ENCODE measurements at regions not wholly inside any gene's neighbourhood (a gene's known extent, or its start where the extent isn't known, plus 50 kb on each side); places are given as distances from the start of the nearest gene placed in this dataset.
A peak's percentile ranks its signal among the peaks of the same experiment; 100 is the strongest.

- no peak overlapping the region for H3K27ac ChIP-seq
- TF ChIP-seq ZFX (IDR thresholded peaks at IDR 0.05) (no peak), CTCF (conservative IDR thresholded peaks at IDR 0.05) (peak; percentile 19; the same call in 1 of the 2 replicates)
Observed at GRCh38 chr6:19772891-19773290, 64.3 kb upstream of the ID4 start.

GRCh38 chr6:19781269-19781668, 55.9 kb upstream of the ID4 start:
- no peak overlapping the region for H3K27ac ChIP-seq
- TF ChIP-seq CTCF (conservative IDR thresholded peaks at IDR 0.05) = no peak
- no peak for TF ChIP-seq ZFX (IDR thresholded peaks at IDR 0.05)

- TF ChIP-seq CTCF (conservative IDR thresholded peaks at IDR 0.05) (no peak), ZFX (IDR thresholded peaks at IDR 0.05) (no peak)
Observed at GRCh38 chr6:19782588-19782987, 54.6 kb upstream of the ID4 start.

More at GRCh38 chr6:19782588-19782987, 54.6 kb upstream of the ID4 start:
- no peak overlapping the region for H3K27ac ChIP-seq
